Activated CD4-positive, alpha-beta T cell treated with anti-CD3 and anti-CD28 coated beads, Interleukin-2, amount 50 U/mL, for 24 hours (primary cell): ENCODE measurements at regions not wholly inside any gene's neighbourhood (a gene's known extent, or its start where the extent isn't known, plus 50 kb on each side); places are given as distances from the start of the nearest gene placed in this dataset.
"Not testable (repeated sequence)": the region's sequence is repeated elsewhere in the genome, so short reads cannot be mapped to it uniquely, and the experiment has no call there.

Experiments
- DNase-seq, 2 donors: peaks; one replicate each; pipeline ENCODE4 v3.0.0-alpha.2; 2020; ENCODE audit warnings: low read depth in 1 of 2, low spot score in 1 of 2

- DNase-seq: no peak
Observed at GRCh38 chr22:26914519-26915185, 257.3 kb downstream of the MIAT start.

- no peak for DNase-seq
Observed at GRCh38 chr22:26916236-26916635, 258.8 kb downstream of the MIAT start.

DNA sequence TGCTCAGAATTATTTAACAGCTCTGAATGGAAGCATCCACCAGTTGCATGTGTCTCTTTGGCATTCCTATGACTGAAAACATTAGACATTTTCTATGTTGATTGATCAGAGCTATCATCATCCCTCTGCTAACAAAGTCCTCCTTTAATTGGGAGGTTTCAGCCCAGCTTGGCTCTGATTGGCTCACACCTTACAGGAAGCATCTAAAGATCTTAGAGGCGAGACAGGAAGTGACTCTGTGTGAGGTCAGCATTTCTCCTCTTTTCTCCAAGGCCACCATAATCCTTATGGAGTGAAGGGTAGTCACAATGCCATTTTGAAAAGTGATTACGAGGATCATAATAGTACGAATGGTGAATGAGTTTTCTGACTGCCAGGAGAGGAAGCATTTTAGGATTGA is 260.8 kb downstream of the MIAT start:
- no peak for DNase-seq

DNA sequence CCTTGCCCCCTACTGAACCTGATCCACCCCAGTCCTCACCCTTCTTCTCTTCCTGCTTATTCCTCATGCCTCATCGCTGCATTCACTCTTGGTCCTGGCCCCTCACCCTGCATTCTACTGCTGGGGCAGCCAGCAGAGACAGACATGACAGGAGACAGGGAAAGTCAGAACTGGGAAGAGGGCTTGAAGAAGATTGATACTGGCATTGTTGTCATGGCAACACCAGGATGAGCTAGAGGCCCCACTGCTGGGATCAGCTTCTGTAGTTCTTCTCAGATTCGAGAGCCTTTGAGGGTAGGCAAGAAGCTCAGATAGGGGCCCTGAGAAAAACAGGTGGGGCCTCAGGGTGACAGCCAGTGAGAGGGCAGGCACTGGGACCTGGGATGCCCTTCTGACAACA is 264.3 kb downstream of the MIAT start:
- DNase-seq: no peak

- DNase-seq: no peak
Observed at GRCh38 chr22:26922806-26923205, 265.4 kb downstream of the MIAT start.

DNA sequence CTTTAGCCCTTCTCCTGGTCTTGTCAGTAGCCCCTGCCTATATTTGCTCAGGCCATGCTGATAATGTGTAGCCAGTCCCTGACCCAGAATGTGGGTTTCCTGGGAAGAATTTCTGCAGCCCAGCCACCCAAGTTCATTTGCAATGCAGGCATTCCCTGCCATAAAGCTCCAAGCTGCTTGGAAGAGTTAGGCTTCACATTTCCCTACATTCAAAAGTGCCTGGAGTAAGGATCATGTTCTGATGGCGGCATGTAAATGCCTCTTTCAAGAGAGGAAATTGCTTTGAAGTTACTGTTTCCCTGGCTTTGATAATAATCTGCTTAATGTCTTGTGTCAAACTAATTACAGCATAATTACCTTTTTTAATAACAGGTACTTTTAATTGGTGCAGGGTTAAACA is 266.1 kb downstream of the MIAT start:
- DNase-seq: no peak

DNA sequence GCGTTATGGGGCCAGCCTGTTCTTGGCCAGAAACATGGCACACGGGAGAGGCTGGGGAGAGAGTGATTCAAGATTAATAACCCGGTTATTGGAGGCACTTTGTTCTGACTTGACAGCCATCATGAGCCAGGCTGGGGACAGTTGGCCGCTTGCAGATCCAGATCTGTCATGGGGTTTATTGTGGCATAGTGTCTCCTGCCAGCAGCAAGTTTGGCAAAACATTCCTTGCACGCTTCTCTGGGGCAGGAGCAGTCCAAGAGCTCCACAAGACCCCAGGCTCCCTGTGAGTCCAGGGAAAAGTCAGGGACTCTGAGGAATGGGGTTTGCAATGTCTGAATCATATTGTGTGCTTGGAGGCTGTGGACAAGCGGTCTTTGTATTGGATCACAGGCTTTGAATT is 270.4 kb downstream of the MIAT start:
- DNase-seq: no peak

DNA sequence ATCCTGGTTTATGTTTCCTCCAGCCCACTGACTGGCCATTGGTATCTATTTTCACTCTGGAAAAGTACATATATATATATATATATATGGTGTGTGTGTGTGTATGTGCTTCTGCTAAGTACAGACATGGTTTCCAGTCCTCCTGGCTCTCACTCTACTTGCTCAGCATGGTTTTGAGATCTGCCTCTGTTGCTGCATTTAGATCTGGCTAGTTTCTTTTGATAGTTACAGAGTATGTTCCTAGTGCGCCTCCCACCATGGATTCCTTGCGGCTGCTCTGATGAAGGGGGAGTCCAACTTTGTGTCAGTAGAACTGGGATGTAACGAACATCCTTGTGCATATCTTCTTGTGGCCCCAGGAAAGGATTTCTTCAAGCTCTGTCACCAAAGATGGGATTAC is 274.1 kb downstream of the MIAT start:
- DNase-seq: no peak

GRCh38 chr22:26933105-26933590 is 275.8 kb downstream of the MIAT start:
- no peak for DNase-seq

DNA sequence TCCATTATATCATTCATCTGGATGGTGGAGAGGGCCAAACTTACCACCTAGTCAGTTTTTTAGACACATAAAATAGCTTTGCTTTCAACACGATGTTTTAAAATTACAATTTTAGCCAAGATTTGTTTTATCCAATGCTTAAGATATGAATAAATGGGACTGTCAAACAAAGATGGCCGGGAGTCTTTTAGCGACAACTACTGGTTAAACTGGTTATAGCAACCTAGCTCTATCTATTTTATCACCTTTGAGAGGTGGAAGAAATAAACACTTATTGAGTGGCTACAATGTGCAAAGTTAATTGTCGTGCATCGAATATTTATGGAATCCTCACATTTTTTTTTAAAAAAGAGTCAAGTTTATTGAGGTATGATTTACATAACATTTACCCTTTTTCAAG is 279.8 kb downstream of the MIAT start:
- no peak for DNase-seq

- no peak for DNase-seq
Observed at GRCh38 chr22:26939466-26939865, 282.1 kb downstream of the MIAT start.

- no peak for DNase-seq
Observed at GRCh38 chr22:26941896-26942636, 284.7 kb downstream of the MIAT start.

DNA sequence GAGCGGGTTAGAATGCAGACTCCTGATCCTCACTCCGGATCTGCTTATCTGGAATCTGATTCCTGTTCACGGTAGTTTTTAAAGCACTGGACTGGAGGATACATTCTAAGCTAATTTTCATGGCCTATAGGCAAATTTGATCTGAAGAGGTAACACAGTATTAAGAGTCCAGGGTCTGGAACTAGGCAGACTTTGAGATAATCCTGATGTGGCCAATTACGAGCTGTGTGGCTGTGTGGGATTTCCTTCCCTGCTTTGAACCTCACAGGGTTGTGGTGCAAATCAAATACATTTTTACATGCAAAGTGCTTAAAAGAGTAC is 285.2 kb downstream of the MIAT start:
- no peak for DNase-seq

DNA sequence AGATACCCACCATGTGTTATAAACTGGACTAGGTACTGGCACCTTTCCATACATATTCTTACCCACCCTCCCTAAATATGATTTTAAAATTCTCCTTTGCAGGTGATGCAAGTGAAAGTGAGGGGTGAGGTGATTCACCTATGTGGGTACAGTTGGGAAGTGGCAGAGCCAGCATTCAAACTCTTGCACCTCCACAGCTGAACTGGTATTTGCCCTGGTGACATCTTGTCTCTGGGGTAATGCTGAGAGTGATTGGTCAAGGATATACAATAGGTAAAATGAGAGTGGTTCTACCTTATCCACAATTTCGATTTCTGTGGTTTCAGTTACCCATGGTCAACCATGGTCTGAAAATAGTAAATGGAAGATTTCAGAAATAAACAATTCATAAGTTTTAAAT is 288.2 kb downstream of the MIAT start:
- no peak for DNase-seq

DNA sequence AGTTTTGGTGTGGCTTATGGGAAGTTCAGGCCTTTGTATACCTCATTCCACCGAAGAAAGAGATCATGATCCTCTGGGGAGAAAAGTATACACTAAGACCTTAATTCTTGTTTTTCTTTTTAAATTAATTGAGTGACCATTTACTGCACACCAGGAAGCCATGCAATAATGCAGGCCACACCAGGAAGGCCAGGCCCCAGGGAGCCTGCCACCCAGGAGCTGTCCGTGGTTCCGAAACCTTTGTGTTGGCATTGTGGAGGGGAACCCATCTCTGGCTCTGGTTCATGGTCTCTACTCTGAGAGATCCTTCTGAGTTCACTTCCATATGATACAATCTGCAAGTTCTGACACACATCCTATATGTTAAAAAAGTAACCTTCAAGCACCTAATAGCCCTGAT is 291.8 kb downstream of the MIAT start:
- DNase-seq: no peak

DNA sequence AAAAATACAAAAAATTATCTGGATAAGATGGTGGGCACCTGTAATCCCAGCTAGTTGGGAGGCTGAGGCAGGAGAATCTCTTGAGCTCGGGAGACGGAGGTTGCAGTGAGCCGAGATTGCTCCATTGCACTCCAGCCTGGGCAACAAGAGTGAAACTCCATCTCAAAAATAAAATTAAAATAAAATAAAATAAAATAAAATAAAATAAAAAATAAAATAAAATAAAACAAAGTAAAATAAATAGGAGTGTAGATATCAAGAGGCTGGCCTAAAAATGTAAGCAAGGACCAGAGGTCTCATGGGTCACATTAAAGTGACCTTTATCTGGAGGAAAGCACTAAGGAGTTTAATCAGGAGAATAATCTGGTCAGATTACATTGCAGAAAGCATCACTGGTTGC is 293.8 kb downstream of the MIAT start:
- not testable (repeated sequence) for DNase-seq

DNA sequence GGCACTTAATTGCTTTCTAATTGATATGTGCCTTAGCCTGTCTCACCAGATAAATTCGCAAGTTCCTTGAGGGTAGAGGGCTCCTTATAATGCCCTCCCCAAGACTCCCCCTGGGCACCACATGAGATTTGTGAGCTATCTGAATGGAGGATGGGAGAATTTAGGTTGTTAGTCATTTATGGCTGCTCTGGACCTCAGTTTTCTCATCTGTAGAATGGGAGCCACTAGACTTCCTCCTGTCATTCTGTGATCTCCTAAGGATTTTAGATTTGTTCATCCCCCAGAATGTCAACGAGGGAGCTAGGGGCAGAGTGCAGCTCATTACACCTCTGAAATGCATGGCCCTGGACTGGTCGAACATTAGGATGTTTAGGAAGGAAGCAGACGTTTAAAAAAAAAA is 294.6 kb downstream of the MIAT start:
- DNase-seq: no peak

- no peak for DNase-seq
Observed at GRCh38 chr22:26952451-26953011, 295.1 kb downstream of the MIAT start.

GRCh38 chr22:26953012-26953883 is 295.9 kb downstream of the MIAT start:
- DNase-seq: no peak

- no peak for DNase-seq
Observed at GRCh38 chr22:26956371-26956770, 299.0 kb downstream of the MIAT start.

DNA sequence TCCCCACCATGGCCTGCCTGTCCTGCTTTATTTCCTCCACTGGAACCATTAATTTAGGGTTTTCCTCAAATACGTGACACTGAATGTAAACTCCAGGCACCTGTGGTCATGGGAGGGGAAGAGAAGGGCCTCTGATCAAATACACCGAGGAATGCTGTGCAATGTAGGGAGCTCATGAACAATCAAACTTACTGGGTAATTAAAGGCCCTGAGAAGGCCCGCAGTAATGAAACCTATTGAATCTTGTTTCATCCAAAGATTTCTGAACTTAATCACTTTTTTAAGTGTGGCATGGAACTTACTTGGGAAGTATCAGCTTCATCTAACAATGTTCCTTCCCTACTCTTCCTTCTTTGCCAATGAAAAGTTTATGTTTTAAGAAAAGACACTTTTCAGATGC is 299.8 kb downstream of the MIAT start:
- no peak for DNase-seq

DNA sequence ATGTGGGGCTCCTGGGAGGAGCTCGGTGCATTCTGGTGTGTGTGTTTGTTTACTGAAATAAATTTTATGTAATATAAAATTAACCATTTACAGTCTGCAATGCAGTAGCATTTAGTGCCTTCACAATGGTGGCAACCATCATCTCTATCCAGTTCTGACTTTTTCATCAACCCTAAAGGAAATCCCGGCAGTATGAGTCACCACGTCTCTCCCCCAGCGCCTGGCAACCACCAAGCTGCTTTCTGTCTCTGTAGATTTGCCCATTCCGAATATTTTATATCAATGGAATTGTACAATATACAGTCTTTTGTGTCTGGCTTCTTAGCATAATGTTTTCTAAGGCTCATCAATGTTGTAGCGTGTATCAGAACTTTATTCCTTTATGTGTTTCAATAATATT is 300.5 kb downstream of the MIAT start:
- no peak for DNase-seq
